Large intestine (tissue), 3 donors: ENCODE measurements at regions not wholly inside any gene's neighbourhood (a gene's known extent, or its start where the extent isn't known, plus 50 kb on each side); places are given as distances from the start of the nearest gene placed in this dataset.
"Not testable (repeated sequence)": the region's sequence is repeated elsewhere in the genome, so short reads cannot be mapped to it uniquely, and the experiment has no call there.

Source experiments
- DNase-seq, 2 donors: peaks; one replicate each; pipeline versions ENCODE4 v3.0.0 to v3.0.0-alpha.2; 2013
- H3K27ac ChIP-seq: one replicate; pipeline ENCODE4 v1.5.1; 2013; ENCODE audit warnings: low read length
- H3K27me3 ChIP-seq: 2 replicates; pipeline ENCODE4 v1.6.1; 2013; ENCODE audit warnings: low read length; ENCODE audit not compliant: control insufficient read depth, insufficient read depth
- H3K36me3 ChIP-seq: 2 replicates; pipeline ENCODE4 v1.6.1; 2013; ENCODE audit warnings: low read length; ENCODE audit not compliant: control insufficient read depth, insufficient read depth
- H3K4me1 ChIP-seq: one replicate; pipeline ENCODE4 v1.6.1; 2013; ENCODE audit warnings: low read length; ENCODE audit not compliant: control insufficient read depth, insufficient read depth
- H3K4me3 ChIP-seq: one replicate; pipeline ENCODE4 v1.5.1; 2013; ENCODE audit warnings: low read length
- H3K9me3 ChIP-seq: one replicate; pipeline ENCODE4 v1.6.1; 2013; ENCODE audit warnings: mild to moderate bottlenecking, low read depth, low read length, moderate library complexity; ENCODE audit not compliant: control insufficient read depth
- WGBS: methylation state at CpG from one replicate; pipeline ENCODE4 v1.1.5; 2013; ENCODE audit warnings: low lambda C conversion rate; ENCODE audit not compliant: insufficient coverage; 5-methylcytosine and 5-hydroxymethylcytosine counted together

DNA sequence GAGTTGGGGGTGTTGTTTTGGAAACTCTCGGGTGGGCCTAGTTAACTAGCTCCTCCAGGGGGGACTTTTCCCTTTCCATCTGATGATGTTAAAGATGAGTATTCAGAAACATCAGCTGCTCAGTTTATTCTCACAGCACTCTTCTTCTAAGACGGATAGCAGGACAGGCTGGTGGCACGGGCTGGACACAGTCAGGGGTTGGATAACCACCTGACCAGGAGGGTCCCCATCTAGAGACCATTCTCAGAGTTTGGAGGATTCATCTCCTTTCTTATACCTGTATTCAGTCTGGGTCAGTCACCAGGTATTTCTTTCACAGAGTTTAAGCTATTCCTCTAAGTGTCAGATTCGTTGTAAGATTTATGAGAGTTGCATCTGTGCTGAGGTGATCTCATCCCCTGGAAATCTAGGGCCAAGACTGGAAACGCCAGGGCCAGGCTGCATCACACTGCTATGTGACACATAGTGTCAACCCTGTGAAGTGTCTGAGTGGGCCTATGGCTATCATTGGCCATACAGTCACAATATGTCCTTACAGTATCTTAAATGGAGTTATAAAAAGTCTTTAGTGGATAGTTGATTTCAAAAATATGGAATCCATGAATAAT, 111.7 kb downstream of the FAM50B start:
- no peaks in the 10 kb centered on the region for H3K36me3 ChIP-seq
- no peak overlapping the region for H3K4me3 ChIP-seq
- no peaks in the 10 kb centered on the region for H3K4me1 ChIP-seq
- H3K9me3 ChIP-seq = no peaks in the 10 kb centered on the region
- H3K27me3 ChIP-seq = no peaks in the 10 kb centered on the region
- H3K27ac ChIP-seq = no peak overlapping the region
- no CpG with 5 or more reads among the region's 5 CpGs for WGBS
- no peak for DNase-seq

DNA sequence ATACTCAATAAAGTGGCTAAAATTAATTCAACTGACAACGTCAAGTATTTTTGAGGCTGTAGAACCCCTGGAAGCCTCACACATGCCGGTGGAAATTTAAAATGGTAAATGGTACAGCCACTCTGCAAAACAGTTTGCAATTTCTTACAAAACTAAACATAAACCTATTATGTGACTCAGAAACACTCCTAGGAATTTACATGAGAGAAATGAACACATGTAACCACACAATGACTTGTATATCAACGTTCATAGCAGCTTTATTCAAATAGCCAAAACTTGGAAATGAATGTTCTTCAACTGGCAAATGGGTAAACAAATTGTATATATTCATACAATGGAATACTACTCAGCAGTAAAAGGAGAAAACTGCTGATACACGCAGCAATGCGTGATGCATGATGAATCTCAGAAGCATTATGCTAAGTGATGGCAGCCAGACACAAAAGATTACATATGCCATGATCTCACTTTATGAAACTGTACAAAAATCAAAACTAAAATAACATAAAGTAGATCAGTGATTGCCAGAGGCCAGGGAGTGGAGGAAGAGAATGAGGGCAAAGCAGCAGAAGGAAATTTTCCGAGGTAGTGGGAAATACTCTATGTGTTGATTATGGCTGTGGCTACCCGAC, 112.5 kb downstream of the FAM50B start:
- Histone ChIP-seq H3K4me1 (no peaks in the 10 kb centered on the region), H3K36me3 (no peaks in the 10 kb centered on the region), H3K4me3 (no peak overlapping the region), H3K27me3 (no peaks in the 10 kb centered on the region), H3K9me3 (no peaks in the 10 kb centered on the region), H3K27ac (no peak overlapping the region)
- 40% methylated on average over 1 of the region's 7 CpGs for WGBS
- no peak for DNase-seq

DNA sequence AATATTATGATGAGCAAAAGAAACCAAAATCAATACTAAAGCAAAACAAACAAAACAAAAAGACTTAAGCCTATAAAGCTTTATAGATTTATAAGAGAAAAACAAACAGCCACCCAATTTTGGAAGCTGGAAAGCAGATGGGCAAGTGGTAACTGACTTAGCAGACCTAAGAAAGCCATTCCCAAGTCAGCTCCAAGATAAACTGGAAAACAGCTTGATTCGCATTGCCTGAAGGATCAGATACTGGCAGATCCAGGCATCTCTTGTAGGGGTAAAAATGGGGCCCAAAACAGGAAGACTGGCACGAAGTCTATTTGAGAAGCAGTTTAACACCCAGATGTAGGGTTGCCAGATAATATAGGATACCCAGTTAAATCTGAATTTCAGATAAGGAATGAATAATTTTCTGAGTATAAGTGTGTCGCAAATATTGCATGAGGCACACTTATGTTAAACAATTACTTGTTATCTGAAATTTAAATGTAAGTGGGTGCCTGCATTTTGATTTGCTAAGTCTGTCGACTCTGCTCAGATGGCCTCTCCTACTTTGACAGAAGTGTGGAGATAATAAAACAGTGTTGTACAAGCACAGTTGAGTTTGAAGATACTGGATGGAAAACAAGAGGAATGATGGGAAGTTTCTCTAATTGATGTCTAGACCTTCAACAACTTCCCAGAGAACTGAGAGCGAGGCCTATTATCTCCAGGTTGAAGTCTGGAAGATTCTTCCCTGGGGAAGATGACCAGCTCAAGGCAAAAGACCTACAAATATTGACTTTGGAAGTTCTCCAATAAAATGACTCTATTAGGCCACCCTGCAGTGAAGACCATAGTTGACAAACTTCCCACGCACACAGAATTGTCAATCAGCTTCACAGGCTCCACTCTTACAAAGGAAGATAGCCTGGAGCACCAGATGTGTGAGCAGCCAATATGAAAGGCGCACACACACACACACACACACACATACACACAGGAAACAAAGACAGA, 113.4 kb downstream of the FAM50B start:
- H3K27ac ChIP-seq = no peak overlapping the region
- H3K36me3 ChIP-seq = no peaks in the 10 kb centered on the region
- no peaks in the 10 kb centered on the region for H3K27me3 ChIP-seq
- no peaks in the 10 kb centered on the region for H3K4me1 ChIP-seq
- H3K4me3 ChIP-seq = no peak overlapping the region
- no peaks in the 10 kb centered on the region for H3K9me3 ChIP-seq
- DNase-seq = no peak
- WGBS = 72% methylated on average over 2 of the region's 7 CpGs

DNA sequence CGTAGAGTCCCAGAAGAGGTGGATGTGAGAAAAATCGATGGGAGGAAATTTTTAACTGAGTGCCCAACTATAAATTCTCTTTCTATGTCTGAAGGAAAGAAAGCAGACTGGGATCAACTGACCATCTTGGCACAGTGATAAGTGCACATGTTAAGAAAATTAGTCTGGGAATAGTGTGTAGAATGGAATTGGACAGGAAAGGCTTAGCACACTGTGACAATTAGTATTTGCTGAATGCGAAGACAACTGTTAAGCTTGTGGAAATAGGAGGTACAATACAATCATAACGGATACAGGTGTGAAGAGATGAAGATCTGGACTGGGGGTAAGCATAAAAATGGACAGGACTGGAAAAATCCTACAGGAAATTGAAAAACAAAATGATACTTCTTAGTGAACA, 114.3 kb downstream of the FAM50B start:
- Histone ChIP-seq H3K4me1 (no peaks in the 10 kb centered on the region), H3K4me3 (no peak overlapping the region), H3K27ac (no peak overlapping the region), H3K27me3 (no peaks in the 10 kb centered on the region), H3K36me3 (no peaks in the 10 kb centered on the region), H3K9me3 (no peaks in the 10 kb centered on the region)
- DNase-seq = no peak
- WGBS = 95% methylated on average over 4 of the region's 4 CpGs

DNA sequence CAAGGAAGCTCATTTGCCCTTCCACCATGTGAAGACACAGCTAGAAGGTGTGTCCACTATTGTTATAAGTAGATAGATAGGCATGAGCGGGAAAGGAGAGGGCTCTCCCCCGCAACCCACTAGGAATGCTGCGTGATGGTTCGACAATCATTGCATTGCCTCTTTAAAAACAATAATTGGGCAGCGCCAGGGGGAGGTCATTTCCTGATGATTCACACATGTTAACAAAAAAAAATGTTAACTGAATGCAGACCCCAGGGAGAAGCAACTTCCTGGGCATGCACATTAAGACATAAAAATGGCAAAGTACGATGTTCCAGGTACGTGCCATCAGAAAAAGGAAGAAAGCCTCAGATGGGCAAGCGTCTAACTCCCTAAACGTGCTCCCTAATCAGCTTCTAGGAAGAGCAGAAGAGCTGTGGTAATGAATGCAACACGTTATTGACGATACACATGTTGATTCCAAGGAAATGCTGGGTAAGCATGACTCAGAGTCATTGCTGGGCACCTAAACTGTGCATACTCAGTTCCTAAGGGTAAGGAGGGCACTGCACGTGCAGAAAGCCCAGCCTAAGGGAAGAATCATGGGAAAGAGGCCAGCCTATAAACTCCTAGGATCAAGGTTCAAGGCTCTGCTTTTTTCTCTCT, 113.7 kb downstream of the FAM217A start:
- H3K36me3 ChIP-seq = no peaks in the 10 kb centered on the region
- no peak overlapping the region for H3K4me3 ChIP-seq
- no peaks in the 10 kb centered on the region for H3K9me3 ChIP-seq
- WGBS = 93% methylated on average over 3 of the region's 12 CpGs
- no peak for DNase-seq
- H3K4me1 ChIP-seq = no peaks in the 10 kb centered on the region
- H3K27ac ChIP-seq = no peak overlapping the region
- no peaks in the 10 kb centered on the region for H3K27me3 ChIP-seq

DNA sequence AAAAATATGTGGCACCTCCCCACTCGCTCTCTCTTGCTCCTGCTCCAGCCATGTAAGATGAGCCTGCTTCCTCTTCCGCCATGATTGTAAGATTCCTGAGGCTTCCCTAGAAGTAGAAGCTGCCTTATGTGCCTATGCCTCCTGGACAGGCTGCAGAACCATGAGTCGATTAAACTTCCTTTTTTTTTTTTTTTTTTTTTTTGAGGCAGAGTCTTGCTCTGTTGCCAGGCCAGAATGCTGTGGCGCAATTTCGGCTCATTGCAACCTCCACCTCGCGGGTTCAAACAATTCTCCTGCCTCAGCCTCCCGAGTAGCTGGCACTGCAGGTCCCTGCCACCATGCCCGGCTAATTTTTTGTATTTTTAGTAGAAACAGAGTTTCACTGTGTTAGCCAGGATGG, 112.5 kb downstream of the FAM217A start:
- WGBS = no CpG with 5 or more reads among the region's 9 CpGs

DNA sequence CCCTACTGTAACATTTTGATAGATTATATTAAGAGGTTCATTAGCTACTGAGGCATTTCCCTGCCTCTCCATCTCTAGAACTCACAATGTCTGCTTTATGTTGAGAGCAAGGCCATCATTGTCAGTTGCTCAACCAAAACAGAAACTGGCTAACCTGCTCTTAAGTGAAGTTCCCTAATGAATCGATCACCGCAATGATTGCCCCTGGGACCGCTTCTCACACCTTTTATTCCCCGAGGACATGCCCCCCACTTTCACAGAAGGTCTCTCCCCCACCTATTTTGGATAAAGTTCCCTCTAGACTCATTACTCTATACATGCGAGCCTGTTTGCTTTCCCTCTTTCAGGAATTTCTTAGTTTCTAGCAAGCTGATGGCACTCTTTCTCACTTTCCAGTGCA, 108.8 kb downstream of the FAM217A start:
- Histone ChIP-seq H3K9me3 (no peaks in the 10 kb centered on the region), H3K27ac (no peak overlapping the region), H3K4me1 (no peaks in the 10 kb centered on the region), H3K27me3 (no peaks in the 10 kb centered on the region), H3K4me3 (no peak overlapping the region), H3K36me3 (no peaks in the 10 kb centered on the region)
- DNase-seq = no peak
- WGBS = 100% methylated on average over 1 of the region's 5 CpGs

More for the DNA sequence above, 112.5 kb downstream of the FAM217A start:
- DNase-seq = no peak
- no peak overlapping the region for H3K27ac ChIP-seq
- H3K36me3 ChIP-seq = no peaks in the 10 kb centered on the region
- H3K27me3 ChIP-seq = no peaks in the 10 kb centered on the region
- H3K9me3 ChIP-seq = no peaks in the 10 kb centered on the region
- no peak overlapping the region for H3K4me3 ChIP-seq
- H3K4me1 ChIP-seq = no peaks in the 10 kb centered on the region

DNA sequence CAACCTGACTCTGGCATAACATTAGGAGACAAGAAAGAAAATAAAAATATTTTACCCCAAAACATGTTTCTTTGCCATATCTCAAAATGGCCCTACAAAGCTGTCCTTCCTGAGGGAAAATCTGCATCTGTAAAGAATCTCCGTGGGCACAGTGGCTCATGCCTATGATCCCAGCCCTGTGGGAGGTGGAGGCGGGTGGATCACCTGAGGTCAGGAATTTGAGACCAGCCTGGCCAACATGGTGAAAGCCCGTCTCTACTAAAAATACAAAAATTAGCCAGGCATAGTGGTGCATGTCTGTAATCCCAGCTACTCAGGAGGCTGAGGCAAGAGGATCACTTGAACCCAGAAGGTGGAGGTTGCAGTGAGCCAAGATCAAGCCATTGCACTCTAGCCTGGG, 105.8 kb downstream of the FAM217A start:
- no CpG with 5 or more reads among the region's 3 CpGs for WGBS
- H3K36me3 ChIP-seq, H3K4me3 ChIP-seq, DNase-seq, H3K4me1 ChIP-seq, H3K27ac ChIP-seq, H3K27me3 ChIP-seq, H3K9me3 ChIP-seq: not testable (repeated sequence)

DNA sequence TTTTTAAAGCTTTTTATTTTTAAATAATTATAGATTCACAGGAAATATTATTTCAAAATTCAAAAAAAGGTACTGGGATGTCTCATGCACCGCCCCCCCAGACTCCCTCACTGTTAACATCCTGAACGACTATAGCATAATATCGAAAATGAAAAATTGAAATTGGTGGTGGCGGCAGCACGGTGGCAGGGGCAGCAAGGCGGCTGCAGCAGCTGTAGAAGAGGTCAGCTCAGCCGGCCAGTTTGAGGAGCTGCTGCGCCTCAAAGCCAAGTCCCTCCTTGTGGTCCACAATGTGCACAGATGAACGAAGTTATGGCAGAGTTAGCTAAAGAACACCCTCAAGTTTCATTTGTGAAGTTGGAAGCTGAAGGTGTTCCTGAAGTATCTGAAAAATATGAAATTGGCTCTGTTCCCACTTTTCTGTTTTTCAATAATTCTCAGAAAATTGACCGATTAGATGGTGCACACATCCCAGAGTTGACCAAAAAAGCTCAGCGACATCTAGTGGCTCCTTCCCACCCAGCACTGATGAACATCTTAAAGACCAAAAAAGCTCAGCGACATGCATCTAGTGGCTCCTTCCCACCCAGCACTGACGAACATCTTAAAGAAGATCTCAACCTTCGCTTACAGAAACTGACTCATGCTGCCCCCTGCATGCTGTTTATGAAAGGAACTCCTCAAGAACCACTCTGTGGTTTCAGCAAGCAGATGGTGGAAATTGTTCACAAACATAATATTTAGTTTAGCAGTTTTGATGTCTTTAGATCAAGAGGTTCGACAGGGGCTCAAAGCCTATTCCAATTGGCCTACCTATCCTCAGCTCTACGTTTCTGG, 100.8 kb downstream of the FAM217A start:
- peak; percentile 23 to 46 for DNase-seq
- Histone ChIP-seq H3K27ac (no peak overlapping the region), H3K9me3 (no peaks in the 10 kb centered on the region), H3K4me3 (no peak overlapping the region), H3K27me3 (no peaks in the 10 kb centered on the region), H3K4me1 (no peaks in the 10 kb centered on the region), H3K36me3 (no peaks in the 10 kb centered on the region)
- WGBS = no CpG with 5 or more reads among the region's 16 CpGs
